Stimulated activated CD4-positive, alpha-beta T cell treated with anti-CD3 and anti-CD28 coated beads, Interleukin-4, amount 100 ng/mL, for 4 hours (primary cell): ENCODE measurements at regions not wholly inside any gene's neighbourhood (a gene's known extent, or its start where the extent isn't known, plus 50 kb on each side); places are given as distances from the start of the nearest gene placed in this dataset.

Experiments used
- DNase-seq, 2 experiments: peaks; one replicate each; pipeline ENCODE4 v3.0.0-alpha.2; 2020

- DNase-seq: no peak
These were observed 121.9 kb downstream of the MAB21L3 start for GRCh38 chr1:116232989-116233514.

- no peak for DNase-seq
These were observed 123.2 kb downstream of the MAB21L3 start for GRCh38 chr1:116234429-116234828.

GRCh38 chr1:116239916-116240315 lies 128.7 kb downstream of the MAB21L3 start:
- no peak for DNase-seq

GRCh38 chr1:116242741-116243140 lies 130.3 kb upstream of the ATP1A1 start:
- DNase-seq: no peak

- no peak for DNase-seq
These were observed 129.6 kb upstream of the ATP1A1 start for GRCh38 chr1:116243333-116244054.

- no peak for DNase-seq
These were observed 126.9 kb upstream of the ATP1A1 start for GRCh38 chr1:116246174-116246573.

GRCh38 chr1:116252271-116252670 lies 120.8 kb upstream of the ATP1A1 start:
- no peak for DNase-seq

- no peak for DNase-seq
These were observed 120.3 kb upstream of the ATP1A1 start for GRCh38 chr1:116252785-116253184.

- DNase-seq: no peak
These were observed 119.3 kb upstream of the ATP1A1 start for GRCh38 chr1:116253566-116254382.

- no peak for DNase-seq
These were observed 118.3 kb upstream of the ATP1A1 start for GRCh38 chr1:116254776-116255175.

- DNase-seq: no peak
These were observed 117.4 kb upstream of the ATP1A1 start for GRCh38 chr1:116255486-116256285.

GRCh38 chr1:116256286-116256649 lies 116.8 kb upstream of the ATP1A1 start:
- DNase-seq: no peak

- DNase-seq: no peak
These were observed 116.2 kb upstream of the ATP1A1 start for GRCh38 chr1:116256875-116257274.

- no peak for DNase-seq
These were observed 115.7 kb upstream of the ATP1A1 start for GRCh38 chr1:116257341-116257767.

GRCh38 chr1:116257836-116258235 lies 115.2 kb upstream of the ATP1A1 start:
- no peak for DNase-seq

- no peak for DNase-seq
These were observed 114.2 kb upstream of the ATP1A1 start for GRCh38 chr1:116258668-116259419.

- DNase-seq: no peak
These were observed 113.4 kb upstream of the ATP1A1 start for GRCh38 chr1:116259663-116260062.

GRCh38 chr1:116260115-116260514 lies 112.9 kb upstream of the ATP1A1 start:
- no peak for DNase-seq

GRCh38 chr1:116260621-116261020 lies 112.4 kb upstream of the ATP1A1 start:
- DNase-seq: no peak

GRCh38 chr1:116261227-116261626 lies 111.8 kb upstream of the ATP1A1 start:
- DNase-seq: no peak

- DNase-seq: no peak
These were observed 110.6 kb upstream of the ATP1A1 start for GRCh38 chr1:116262207-116262994.

GRCh38 chr1:116262995-116263385 lies 110.1 kb upstream of the ATP1A1 start:
- DNase-seq: no peak
